ENCODE measurements at regions not wholly inside any gene's neighbourhood (a gene's known extent, or its start where the extent isn't known, plus 50 kb on each side); places are given as distances from the start of the nearest gene placed in this dataset.

DNA sequence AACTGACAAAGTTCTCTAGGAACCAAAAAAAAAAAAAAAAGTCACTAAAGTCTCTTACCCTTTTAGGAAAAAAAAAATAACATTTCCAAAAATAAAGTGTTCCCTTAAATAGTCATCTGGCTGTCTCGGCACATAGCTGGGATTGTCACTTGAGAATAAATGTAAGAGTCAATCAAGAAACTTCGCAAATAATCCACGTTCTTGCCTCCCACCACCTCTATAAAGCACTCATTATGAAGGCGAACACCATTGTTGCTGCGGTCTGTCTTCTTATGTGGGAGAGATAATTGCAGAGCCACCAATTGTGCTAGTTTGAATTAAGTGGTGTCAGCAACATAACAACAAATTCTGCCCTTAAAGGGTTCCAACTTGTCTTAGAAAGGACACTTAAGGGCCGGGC is 163.7 kb downstream of the FBXO15 start:
- no peak for TF ChIP-seq CTCF (IDR thresholded peaks at IDR 0.05; ENCODE audit: low read depth, low read length)
- no peak for TF ChIP-seq EZH2phosphoT487 (IDR thresholded peaks at IDR 0.05; ENCODE audit: low read depth)

Data from OCI-LY3 (cell line).